HG02642 (cell line): ENCODE measurements at regions not wholly inside any gene's neighbourhood (a gene's known extent, or its start where the extent isn't known, plus 50 kb on each side); places are given as distances from the start of the nearest gene placed in this dataset.
A peak's percentile ranks its signal among the peaks of the same experiment; 100 is the strongest.
"Not testable (repeated sequence)": the region's sequence is repeated elsewhere in the genome, so short reads cannot be mapped to it uniquely, and the experiment has no call there.

Source experiments
- ATAC-seq: cut with Tn5 transposase; IDR thresholded peaks from one replicate; pipeline ENCODE4 v1.9.1; 2021; ENCODE audit warnings: mild to moderate bottlenecking; ENCODE audit not compliant: unreplicated experiment, poor library complexity

DNA sequence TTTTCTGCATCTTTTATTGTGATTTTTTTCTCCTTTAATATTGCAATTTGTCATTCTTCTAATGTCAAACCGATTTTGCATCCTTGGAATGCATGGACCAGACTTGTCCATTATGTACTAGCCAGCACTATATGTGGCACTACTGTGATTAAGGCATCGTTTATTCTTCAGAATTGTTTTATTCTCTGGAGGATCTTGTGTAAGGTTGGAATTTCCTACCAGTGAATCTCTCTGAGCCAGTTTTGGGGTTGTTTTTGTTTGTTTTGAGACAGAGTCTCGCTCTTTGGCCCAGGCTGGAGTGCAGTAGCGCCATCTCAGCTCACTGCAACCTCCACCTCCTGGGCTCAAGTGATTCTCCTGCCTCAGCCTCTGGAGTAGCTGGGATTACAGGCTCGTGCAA, 58.5 kb downstream of the IGLL5 start:
- no peak for ATAC-seq

DNA sequence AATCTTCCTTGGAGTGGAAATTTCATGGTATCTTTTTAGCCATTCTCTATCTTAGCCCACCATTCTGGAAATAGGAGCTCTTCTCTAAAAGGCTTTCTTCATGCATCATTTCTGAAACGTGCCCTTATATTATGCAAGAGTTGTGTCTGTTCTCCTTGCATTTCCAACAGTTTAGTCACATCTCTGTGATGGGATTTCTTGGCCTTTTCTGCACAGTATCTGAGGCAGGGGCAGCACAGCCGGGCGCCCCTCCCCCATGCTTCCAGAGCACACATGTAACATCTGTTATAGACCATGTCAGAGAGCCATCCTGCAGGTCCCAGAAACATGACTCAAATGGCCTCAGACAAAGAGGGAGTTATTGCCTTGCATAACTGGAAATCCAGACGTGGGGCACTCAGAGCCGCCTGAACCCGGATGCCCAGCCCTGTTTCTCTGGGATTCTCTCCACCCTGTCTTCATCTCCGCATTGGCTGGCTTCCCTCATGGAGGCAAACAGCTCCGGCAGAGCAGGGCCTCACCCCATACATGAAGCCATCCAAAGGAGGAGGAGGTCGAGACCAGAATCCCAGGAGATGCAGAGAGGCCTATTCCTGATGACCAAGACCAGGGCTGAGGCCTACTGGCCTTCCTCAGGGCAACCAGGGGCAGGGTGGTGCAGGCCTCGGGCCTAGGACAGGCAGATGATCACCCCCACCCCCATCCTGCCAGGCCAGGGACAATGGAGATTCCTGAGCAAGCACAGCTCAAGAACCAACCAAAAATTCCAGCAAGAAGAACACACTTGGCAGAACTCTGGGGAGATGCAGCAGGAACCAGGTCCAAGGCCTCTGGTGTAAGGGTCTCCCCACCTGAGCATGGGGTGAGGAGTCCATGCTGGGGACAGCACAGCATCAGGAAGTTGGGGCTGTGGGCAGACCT, 61.3 kb downstream of the IGLL5 start:
- no peak for ATAC-seq

DNA sequence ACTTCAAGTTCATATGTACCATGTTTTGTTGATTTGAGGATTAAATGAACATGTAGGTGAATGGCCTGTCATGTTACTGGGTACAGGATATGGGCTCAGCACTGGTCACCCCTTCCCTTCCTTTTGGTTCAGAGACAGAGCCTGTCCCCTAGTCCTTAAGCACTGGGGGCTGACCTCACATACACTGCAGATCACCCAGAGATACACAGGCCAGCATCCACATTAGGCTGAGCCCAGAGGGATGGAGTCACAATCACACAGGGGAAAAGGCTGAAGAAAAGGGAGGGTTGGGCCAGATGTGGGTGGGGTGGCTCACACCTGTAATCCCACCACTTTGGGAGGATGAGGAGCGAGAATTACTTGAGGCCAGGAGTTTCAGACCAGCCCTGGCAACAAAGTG, 62.3 kb downstream of the IGLL5 start:
- no peak for ATAC-seq

DNA sequence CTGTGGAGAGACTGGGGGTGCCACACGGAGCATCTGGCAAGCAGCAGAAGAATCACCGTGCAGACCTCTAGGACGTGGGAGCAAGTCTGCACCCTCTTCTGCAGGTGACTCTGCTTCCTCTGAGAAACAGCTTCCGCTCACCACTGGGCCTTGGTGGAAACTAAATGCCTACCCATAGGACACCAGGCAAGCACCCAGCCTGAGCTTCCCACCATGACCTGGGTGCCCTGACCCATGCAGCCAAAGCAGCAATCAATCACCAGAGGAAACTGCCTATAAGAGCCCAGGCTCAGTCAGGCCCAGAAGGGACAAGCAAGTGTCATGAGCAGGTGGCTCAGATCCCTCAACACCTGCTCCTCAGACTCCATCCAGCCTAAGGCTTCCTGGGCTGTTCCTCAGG, 63.4 kb downstream of the IGLL5 start:
- ATAC-seq, result no peak

DNA sequence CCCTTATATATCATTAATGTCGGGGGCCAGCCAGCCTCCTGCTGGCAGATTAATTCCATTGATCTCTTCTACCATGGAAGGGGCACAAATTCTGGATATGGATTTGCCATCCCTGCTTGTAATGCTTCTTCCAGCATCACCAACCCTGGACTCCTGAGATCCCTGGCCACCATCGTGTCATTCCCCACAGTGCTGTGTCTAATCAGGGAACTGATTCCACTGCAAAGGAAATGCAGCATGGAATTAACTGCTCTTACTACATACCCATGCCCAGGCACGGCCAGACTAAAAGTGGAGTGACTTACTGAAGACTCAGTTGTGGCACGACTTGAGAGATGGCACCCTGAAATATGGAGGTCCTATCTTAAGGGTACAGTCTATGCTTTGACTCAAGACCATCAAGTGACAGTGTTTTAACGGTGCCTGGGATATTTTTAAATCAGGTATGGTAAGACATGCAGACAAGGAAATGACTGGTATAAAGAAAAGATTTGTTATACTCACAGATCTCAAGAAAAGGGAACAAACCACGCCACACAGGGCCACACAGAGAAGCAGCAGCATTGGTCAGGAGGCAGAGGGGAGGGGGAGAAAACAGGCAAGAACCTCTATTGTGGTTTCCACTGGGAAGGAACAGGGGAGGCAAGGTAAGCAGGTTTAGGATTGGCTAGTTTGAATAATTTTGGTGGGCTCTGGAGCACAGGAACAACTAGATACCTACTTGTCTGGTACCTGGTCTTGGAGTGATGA, 65.1 kb downstream of the IGLL5 start:
- ATAC-seq, result no peak

DNA sequence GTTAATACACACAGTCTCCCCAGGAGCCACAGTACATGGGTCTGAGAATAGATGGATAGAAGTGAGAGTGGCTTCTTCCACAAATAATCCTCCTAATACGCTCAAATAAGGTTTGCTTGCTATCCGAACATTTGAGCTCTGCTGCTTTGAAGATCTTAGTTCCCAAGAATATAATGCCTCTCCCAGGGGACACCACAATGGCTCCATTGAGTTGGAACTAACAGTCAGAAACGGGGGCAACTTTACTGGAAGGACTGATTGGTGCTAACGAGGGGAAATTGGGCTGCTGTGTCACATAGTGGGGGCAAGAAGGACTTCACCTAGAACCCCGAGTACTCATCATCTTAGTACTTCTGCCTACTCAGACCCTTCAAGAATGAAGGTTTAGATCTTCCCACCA, 66.2 kb downstream of the IGLL5 start:
- ATAC-seq, result no peak

DNA sequence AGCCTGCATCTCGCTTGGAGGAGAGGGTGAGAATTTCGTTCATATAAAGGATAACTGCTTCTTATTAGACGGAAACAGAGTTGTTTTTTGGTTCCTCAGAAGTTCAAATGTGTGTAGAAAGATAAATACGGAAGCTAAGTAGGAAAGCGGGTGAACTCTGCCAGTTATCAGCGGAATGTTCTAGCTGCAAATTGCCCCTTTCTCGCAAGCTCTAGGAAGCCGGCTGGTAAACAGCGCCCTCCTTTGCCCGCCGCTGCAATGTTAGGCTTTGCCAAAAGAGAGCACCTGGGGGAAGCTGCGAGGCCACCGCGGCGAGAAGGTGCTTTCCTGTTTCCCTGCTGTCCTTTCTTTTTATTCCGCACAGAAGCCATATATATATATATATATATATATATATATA, 67.0 kb downstream of the IGLL5 start:
- ATAC-seq, result no peak

DNA sequence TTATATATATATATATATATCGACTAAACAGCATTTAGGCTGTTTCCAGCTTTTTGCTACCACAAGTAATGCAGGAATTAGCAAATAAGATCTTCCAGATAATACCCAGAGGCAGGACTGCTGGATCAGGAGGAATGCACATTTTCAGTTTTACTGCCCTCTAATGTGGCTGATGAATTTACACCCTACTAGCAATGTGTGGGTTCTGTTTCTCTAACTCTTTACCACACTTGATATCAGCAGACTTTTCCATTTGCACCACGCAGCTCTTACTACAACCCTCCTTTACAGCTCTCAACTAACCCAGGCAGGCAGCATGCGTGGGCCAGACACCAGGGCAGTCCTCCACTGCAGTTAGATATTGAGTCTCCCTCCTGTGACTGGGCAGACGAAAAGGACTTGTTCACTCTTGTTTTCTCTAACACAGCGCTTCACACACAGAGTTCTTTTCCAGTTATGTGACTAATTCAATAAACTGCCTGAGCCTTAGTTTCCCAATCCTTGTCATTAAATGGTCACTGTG, 67.7 kb downstream of the IGLL5 start:
- no peak for ATAC-seq

DNA sequence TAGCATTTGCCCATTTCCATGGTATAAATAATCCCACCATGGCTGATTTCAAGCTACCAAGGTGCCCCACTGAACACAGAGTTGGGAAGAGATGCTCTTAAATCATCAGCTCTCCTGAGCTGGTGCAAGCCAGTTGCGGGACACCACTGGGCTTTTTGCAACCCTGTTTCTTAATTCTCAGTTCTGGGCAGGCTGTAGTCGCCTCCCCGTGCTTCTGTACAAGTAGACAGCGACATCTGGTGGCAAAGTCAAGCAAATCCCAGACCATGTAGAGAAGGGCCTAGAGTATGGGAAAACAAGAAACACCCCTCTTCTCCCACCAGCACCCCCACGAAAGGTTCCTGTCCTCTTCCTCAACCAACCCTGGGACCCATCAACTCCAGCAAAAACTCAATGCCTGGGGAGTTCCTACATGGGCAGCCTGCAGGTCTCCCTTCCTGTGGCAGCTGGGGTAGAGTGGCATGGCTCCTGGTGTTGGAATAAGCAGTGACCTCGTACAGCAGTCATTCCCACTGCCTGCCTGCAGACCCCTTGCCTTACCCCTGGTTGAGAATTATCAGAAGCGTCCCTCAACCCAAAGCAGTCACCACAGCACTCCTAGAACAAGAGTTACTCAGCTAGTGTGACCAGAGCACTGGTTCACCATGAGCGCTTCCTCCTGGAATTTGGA, 68.4 kb downstream of the IGLL5 start:
- ATAC-seq, result peak; percentile 50

DNA sequence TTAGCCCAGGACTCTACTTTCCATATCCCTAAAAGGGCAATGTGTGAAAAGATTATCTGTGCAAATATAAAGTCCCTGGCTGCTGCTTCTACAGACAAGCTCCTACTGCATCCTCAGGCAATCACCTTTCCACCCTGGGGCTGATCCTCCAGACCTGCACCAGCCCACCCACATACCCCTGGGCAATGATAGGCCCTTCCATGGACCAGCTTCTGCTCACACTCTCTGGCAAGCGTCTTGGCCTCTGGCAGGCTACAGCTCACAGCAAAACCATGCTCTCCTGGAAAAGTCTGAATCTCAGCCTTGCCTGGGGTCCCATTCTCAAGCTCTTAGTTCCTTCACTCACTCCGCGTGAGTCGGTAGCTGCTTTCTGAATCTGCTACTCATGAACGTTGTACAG, 69.5 kb downstream of the IGLL5 start:
- no peak for ATAC-seq

DNA sequence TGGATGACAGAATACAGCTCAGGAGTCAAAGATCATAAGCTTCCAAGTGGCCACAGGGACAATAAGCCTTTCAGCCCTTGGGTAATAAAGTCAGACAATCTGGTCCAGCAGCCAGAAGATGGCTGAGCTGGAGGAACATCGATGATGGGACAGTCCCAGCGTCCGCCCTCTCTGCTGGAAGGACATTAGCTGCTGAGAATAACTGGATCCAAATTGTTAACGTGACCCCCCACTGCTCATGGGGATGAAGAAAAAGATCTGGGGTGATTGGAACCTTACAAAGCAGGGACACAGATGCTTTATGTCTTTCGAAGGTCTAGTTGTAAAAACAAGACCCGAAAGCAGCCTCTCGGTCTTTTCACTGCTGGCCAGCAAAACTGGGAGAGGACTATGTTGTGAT, 71.0 kb downstream of the IGLL5 start:
- no peak for ATAC-seq

DNA sequence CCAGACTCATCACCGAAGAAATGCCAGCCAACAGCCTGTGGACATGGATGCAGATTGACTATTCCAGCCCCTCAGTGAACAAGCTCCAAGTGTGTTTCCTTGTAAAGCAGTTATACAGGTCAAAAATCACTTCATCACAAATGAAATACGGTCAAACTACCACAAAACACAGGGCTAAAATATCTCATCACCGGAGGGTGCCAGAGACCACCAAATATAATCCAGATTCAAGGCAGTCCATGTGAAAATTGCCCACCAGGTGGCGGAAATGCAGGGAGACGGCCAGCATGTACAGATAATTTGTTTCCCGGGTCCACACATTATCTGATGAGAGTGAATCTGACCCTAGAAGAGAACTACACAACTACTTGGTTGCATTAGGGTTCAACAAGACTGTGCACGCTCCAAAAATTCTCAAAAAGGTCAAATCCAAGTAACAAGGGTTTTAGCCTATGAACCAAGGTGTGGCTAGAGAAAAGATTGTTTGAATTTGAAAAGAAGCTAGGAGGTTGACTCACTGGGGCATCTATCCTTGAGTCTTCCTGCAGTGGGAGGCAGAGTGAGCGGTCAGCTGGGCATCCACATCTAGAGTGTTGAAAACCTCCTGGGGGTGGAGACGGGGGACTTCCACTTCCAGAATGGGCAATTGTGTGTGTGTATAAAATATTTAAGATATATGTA, 71.7 kb downstream of the IGLL5 start:
- ATAC-seq, result no peak

DNA sequence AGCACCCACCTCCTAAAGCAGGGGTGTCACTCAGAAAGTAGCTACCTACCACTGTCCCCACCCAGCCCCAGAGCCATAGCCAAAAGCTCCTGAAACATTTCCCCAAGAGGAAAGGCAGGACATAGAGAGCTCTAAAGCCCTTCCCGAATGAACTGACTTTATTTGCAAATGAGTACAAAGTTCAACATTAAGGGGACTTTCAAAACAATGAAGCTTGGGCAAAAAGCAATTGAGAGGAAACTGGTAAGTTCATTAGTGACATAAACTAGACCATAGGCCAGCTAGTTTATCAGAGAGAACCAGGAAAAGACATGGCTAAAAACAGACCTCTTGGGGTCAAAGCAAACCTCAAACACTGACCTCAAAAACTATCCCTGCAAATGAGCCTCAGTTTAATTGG, 72.7 kb downstream of the IGLL5 start:
- no peak for ATAC-seq

DNA sequence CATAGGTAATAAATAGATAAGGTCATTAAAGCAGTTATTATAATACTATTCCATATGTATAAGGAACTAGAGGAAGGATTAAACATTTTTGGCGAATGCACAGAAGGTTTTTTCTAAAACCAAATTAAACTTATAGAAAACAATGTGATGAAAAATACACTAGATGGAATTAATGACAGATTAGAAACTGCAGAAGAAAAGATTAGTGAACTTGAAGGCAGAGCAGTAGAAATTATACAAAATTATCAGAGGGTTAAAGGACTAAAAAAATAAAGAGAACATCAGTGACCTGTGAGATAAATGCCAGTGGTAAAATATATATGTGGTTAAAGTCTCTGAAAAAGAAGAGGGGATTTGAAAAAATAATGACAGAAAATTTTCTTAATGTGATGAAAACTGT, 74.0 kb downstream of the IGLL5 start:
- ATAC-seq, result no peak

DNA sequence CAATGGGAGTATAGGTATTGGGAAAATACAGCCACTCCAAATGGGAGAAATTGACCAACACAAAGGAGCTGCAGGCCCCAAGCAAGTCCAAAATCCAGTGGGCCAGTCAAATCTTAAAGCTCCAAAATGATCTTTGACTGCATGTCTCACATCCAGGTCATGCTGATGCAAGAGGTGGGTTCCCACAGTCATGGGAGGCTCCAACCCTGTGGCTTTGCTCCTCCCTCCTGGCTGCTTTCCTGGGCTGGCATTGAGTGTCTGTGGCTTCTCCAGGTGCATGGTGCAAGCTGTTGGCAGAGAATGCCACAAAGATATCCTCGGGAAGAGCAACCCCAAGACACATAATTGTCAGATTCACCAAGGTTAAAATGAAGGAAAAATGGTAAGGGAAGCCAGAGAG, 80.8 kb downstream of the IGLL5 start:
- ATAC-seq, result no peak

DNA sequence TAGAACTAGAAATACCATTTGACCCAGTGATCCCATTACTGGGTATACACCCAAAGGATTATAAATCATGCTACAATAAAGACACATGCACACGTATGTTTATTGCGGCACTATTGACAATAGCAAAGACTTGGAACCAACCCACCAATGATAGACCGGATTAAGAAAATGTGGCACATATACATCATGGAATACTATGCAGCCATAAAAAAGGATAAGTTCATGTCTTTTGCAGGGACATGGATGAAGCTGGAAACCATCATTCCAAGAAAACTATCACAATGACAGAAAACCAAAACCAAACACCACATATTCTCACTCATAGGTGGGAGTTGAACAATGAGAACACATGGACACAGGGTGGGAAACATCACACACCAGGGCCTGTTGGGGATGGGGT, 85.0 kb downstream of the IGLL5 start:
- not testable (repeated sequence) for ATAC-seq

DNA sequence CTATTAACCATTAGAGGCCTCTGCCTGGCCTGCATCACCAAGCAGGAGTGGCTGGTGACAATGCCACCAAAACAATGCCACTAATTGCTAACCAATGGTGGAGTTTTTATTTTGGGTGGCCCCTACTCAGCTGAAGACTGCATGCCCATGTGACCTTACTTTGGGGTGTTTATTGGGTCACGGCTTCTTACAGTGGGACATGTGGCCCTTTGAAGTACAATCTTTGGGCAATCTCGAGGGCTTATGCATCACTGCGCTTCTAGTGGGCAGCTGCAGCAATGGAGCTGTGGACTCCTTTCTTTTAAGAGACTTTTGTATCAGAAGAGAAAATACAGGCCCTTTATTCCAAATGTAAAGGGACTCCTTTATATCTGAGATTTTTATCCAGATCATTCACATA, 85.7 kb downstream of the IGLL5 start:
- no peak for ATAC-seq

DNA sequence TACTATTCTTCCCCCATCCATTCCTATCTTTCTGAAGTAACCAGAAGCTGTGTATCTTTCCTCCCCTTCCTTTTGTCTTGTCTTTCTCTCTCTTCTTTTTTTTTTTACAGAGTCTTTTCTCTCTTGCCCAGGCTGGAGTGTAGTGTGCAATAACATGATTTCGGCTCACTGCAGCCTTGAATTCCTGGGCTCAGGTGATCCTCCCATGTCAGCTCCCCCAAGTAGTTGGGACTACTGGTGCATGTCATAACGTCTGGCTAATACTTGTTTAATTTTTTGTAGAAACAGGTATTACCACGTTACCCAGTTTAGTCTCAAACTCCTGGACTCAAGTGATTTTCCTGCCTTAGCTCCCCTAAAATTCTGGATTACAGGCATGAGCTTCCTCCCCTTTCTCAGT, 86.5 kb downstream of the IGLL5 start:
- no peak for ATAC-seq

DNA sequence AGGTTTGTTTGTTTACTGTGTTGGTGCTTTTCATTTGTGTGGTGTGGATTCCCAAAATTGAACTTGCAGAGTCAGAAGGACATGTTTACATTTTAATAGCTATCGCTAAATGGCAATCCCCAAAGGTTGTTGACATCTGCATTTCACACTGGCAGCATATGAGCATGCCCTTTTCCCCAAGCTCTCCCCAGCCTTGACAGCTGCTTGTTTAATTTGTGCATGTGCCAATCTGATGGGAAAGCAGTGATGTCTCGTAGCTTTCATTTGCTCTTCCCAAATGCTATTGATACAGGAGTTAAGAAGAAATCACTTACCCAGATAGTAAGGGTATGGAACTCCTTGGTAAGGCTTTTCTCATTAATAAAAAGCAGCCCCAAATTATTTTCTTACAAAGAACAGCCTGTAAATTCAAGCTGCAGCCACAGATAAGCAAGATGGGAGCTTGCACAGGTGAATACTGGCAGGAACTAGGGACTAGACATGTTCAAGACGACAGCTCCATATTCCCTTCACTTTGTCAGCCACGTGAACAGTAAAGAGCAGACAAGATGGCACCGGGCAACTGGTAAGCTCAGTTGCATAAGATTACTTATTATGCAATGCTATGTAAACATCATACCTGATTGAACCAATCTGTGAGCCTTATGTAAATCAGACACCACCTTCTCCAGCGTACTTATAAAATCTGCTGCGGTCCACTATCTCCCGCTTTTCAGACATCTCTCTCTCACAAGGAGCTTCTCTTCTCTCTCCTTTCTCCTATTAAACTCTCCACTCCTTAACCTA, 87.4 kb downstream of the IGLL5 start:
- ATAC-seq, result no peak
